ENCODE measurements at regions not wholly inside any gene's neighbourhood (a gene's known extent, or its start where the extent isn't known, plus 50 kb on each side); places are given as distances from the start of the nearest gene placed in this dataset.

GRCh38 chr6:93045156-93045555 lies 374.2 kb downstream of the EPHA7 start:
- no peaks in the 10 kb centered on the region for H3K9me2 ChIP-seq (replicated peaks; ENCODE audit: insufficient read depth, low read length)
- H3K79me2 ChIP-seq (ENCODE audit: low read length): no peaks in the 10 kb centered on the region
- H3K36me3 ChIP-seq (replicated peaks; ENCODE audit: insufficient read depth, low read length): no peaks in the 10 kb centered on the region
- TF ChIP-seq CTCF (IDR thresholded peaks at IDR 0.05; ENCODE audit: low read length) (no peak), EZH2phosphoT487 (IDR thresholded peaks at IDR 0.05; ENCODE audit: low read length) (no peak)
- H3K9me3 ChIP-seq (replicated peaks; ENCODE audit: insufficient read depth, low read length): no peaks in the 10 kb centered on the region
- no peak overlapping the region for H2AFZ ChIP-seq (ENCODE audit: low read length)
- no peaks in the 10 kb centered on the region for H3K4me1 ChIP-seq (ENCODE audit: low read length)
- H3K27me3 ChIP-seq (replicated peaks; ENCODE audit: insufficient read depth, low read length): no peaks in the 10 kb centered on the region
- no peak for DNase-seq
- no peak overlapping the region for H3K4me3 ChIP-seq (ENCODE audit: low read length)
- no peaks in the 10 kb centered on the region for H4K20me1 ChIP-seq (ENCODE audit: insufficient read depth, low read length)
- no peaks in the 10 kb centered on the region for H3F3A ChIP-seq (ENCODE audit: insufficient read depth, low read length)
- H3K4me2 ChIP-seq (ENCODE audit: low read depth, low read length): no peak overlapping the region
- no peak overlapping the region for H3K27ac ChIP-seq (ENCODE audit: low read length)
- H3K9ac ChIP-seq (ENCODE audit: low read length): no peak overlapping the region

GRCh38 chr6:93040375-93040774 lies 379.0 kb downstream of the EPHA7 start:
- Histone ChIP-seq H3K9me3 (replicated peaks; ENCODE audit: insufficient read depth, low read length) (no peaks in the 10 kb centered on the region), H3K4me3 (ENCODE audit: low read length) (no peak overlapping the region), H3K36me3 (replicated peaks; ENCODE audit: insufficient read depth, low read length) (no peaks in the 10 kb centered on the region), H3K9ac (ENCODE audit: low read length) (no peak overlapping the region), H3K4me1 (ENCODE audit: low read length) (no peaks in the 10 kb centered on the region), H2AFZ (ENCODE audit: low read length) (no peak overlapping the region), H3K79me2 (ENCODE audit: low read length) (no peaks in the 10 kb centered on the region), H3F3A (ENCODE audit: insufficient read depth, low read length) (no peaks in the 10 kb centered on the region), H3K9me2 (replicated peaks; ENCODE audit: insufficient read depth, low read length) (no peaks in the 10 kb centered on the region), H3K27ac (ENCODE audit: low read length) (no peak overlapping the region), H3K4me2 (ENCODE audit: low read depth, low read length) (no peak overlapping the region), H3K27me3 (replicated peaks; ENCODE audit: insufficient read depth, low read length) (no peaks in the 10 kb centered on the region), H4K20me1 (ENCODE audit: insufficient read depth, low read length) (no peaks in the 10 kb centered on the region)
- no peak for TF ChIP-seq EZH2 (optimal IDR thresholded peaks at IDR 0.05; ENCODE audit: low read depth, low read length)
- no peak for DNase-seq

GRCh38 chr6:93036835-93037234 lies 382.5 kb downstream of the EPHA7 start:
- H2AFZ ChIP-seq (ENCODE audit: low read length): no peak overlapping the region
- H3K9ac ChIP-seq (ENCODE audit: low read length): no peak overlapping the region
- no peaks in the 10 kb centered on the region for H3K79me2 ChIP-seq (ENCODE audit: low read length)
- H3K4me2 ChIP-seq (ENCODE audit: low read depth, low read length): no peak overlapping the region
- H3K27me3 ChIP-seq (replicated peaks; ENCODE audit: insufficient read depth, low read length): no peaks in the 10 kb centered on the region
- no peaks in the 10 kb centered on the region for H4K20me1 ChIP-seq (ENCODE audit: insufficient read depth, low read length)
- DNase-seq: peak; percentile 34
- H3K36me3 ChIP-seq (replicated peaks; ENCODE audit: insufficient read depth, low read length): no peaks in the 10 kb centered on the region
- no peaks in the 10 kb centered on the region for H3K9me2 ChIP-seq (replicated peaks; ENCODE audit: insufficient read depth, low read length)
- H3K4me1 ChIP-seq (ENCODE audit: low read length): no peaks in the 10 kb centered on the region
- H3K4me3 ChIP-seq (ENCODE audit: low read length): no peak overlapping the region
- no peaks in the 10 kb centered on the region for H3F3A ChIP-seq (ENCODE audit: insufficient read depth, low read length)
- H3K27ac ChIP-seq (ENCODE audit: low read length): no peak overlapping the region
- no peaks in the 10 kb centered on the region for H3K9me3 ChIP-seq (replicated peaks; ENCODE audit: insufficient read depth, low read length)
- TF ChIP-seq EZH2phosphoT487 (IDR thresholded peaks at IDR 0.05; ENCODE audit: low read length) (no peak), CTCF (IDR thresholded peaks at IDR 0.05; ENCODE audit: low read length) (peak; percentile 44), EZH2 (optimal IDR thresholded peaks at IDR 0.05; ENCODE audit: low read depth, low read length) (no peak)

GRCh38 chr6:93035756-93036155 lies 383.6 kb downstream of the EPHA7 start:
- Histone ChIP-seq H3K4me1 (ENCODE audit: low read length) (no peaks in the 10 kb centered on the region), H3K27ac (ENCODE audit: low read length) (no peak overlapping the region), H3K9me3 (replicated peaks; ENCODE audit: insufficient read depth, low read length) (no peaks in the 10 kb centered on the region), H3K9ac (ENCODE audit: low read length) (no peak overlapping the region), H3K9me2 (replicated peaks; ENCODE audit: insufficient read depth, low read length) (no peaks in the 10 kb centered on the region), H3K4me3 (ENCODE audit: low read length) (no peak overlapping the region), H2AFZ (ENCODE audit: low read length) (no peak overlapping the region), H4K20me1 (ENCODE audit: insufficient read depth, low read length) (no peaks in the 10 kb centered on the region), H3K27me3 (replicated peaks; ENCODE audit: insufficient read depth, low read length) (no peaks in the 10 kb centered on the region), H3K36me3 (replicated peaks; ENCODE audit: insufficient read depth, low read length) (no peaks in the 10 kb centered on the region), H3K79me2 (ENCODE audit: low read length) (no peaks in the 10 kb centered on the region), H3F3A (ENCODE audit: insufficient read depth, low read length) (no peaks in the 10 kb centered on the region), H3K4me2 (ENCODE audit: low read depth, low read length) (no peak overlapping the region)
- DNase-seq: no peak
- TF ChIP-seq EZH2phosphoT487 (IDR thresholded peaks at IDR 0.05; ENCODE audit: low read length): no peak
- no peak for TF ChIP-seq EZH2 (optimal IDR thresholded peaks at IDR 0.05; ENCODE audit: low read depth, low read length)
- no peak for TF ChIP-seq CTCF (IDR thresholded peaks at IDR 0.05; ENCODE audit: low read length)

Measured in MM.1S (cell line).